Endothelial cell of umbilical vein (primary cell): ENCODE measurements at regions not wholly inside any gene's neighbourhood (a gene's known extent, or its start where the extent isn't known, plus 50 kb on each side); places are given as distances from the start of the nearest gene placed in this dataset.

Experiments used
- BruUV-seq: library from RNA; stranded (reverse); fragments of 400-500 nt; replicated peaks from 2 replicates; lab custom pipeline; 2021; lab: Mats Ljungman, UMichigan
- CTCF ChIA-PET: fragments of 300-600, 350-600 bp; sonication (Branson Sonifier 250); formaldehyde crosslinking; loops from one replicate; lab custom pipeline; 2021; ENCODE audit warnings: antibody characterized with exemption, inconsistent platforms; lab: Charles Lee
- POLR2A ChIA-PET: fragments of 300-600, 350-600 bp; sonication (Branson Sonifier 250); formaldehyde crosslinking; loops from one replicate; lab custom pipeline; 2021; ENCODE audit warnings: antibody characterized with exemption, inconsistent platforms; lab: Charles Lee
- DNase-seq: peaks from one replicate; pipeline ENCODE4 v3.0.0-alpha.2; 2011; ENCODE audit warnings: low read depth, low spot score
- FAIRE-seq: peaks from 2 replicates; lab custom pipeline; 2011; peaks lifted over from hg19 to GRCh38; lab: Jason Lieb, UNC
- H2AFZ ChIP-seq: 2 replicates; pipeline ENCODE4 v1.6.0; 2012; ENCODE audit warnings: low read depth, low read length, control low read depth, inconsistent platforms
- H3K27ac ChIP-seq: 2 replicates; pipeline ENCODE4 v1.5.1; 2011; ENCODE audit warnings: low read depth, mild to moderate bottlenecking, control low read depth, low read length, moderate library complexity; ENCODE audit not compliant: insufficient read depth
- H3K27me3 ChIP-seq, 2 experiments: 2 replicates each; pipeline versions ENCODE4 v1.6.0 to v1.6.1; 2011; ENCODE audit warnings: low read length in 2 of 2, mixed read lengths in 1 of 2; ENCODE audit not compliant: control insufficient read depth in 2 of 2, insufficient read depth in 2 of 2
- H3K36me3 ChIP-seq, 2 experiments: 2 replicates in 1 of 2; 3 replicates in 1 of 2; pipeline ENCODE4 v1.5.1; 2011; ENCODE audit warnings: low read length in 2 of 2, mild to moderate bottlenecking in 1 of 2, moderate library complexity in 1 of 2; ENCODE audit not compliant: control insufficient read depth in 2 of 2, insufficient read depth in 2 of 2; ENCODE audit errors: extremely low read depth in 1 of 2
- H3K4me1 ChIP-seq: 3 replicates; pipeline ENCODE4 v1.5.1; 2011; ENCODE audit warnings: mild to moderate bottlenecking, low read length; ENCODE audit not compliant: control insufficient read depth, insufficient read depth; ENCODE audit errors: extremely low read depth
- H3K4me2 ChIP-seq: 2 replicates; pipeline ENCODE4 v1.6.1; 2011; ENCODE audit warnings: low read length, control low read depth, mixed read lengths; ENCODE audit not compliant: insufficient read depth
- H3K4me3 ChIP-seq, 3 experiments: fragments of 200-600 bp in 1 of 3; sonication (generic), shearing (Covaris generic) in 1 of 3; replicated peaks in 1 of 3; 2 replicates each; pipeline ENCODE4 v1.5.1; 2011 to 2016; ENCODE audit warnings: control low read depth in 3 of 3, low read length in 3 of 3, mild to moderate bottlenecking in 2 of 3, inconsistent platforms in 1 of 3, low read depth in 1 of 3, moderate library complexity in 1 of 3; ENCODE audit not compliant: insufficient read depth in 1 of 3
- H3K79me2 ChIP-seq: 2 replicates; pipeline ENCODE4 v1.6.0; 2012; ENCODE audit warnings: low read length, inconsistent platforms; ENCODE audit not compliant: control insufficient read depth, insufficient read depth
- H3K9ac ChIP-seq: replicated peaks from 2 replicates; pipeline ENCODE3; 2011; ENCODE audit warnings: low read length, control low read depth; ENCODE audit not compliant: insufficient read depth; ENCODE audit errors: extremely low read depth
- H3K9me1 ChIP-seq: replicated peaks from 3 replicates; pipeline ENCODE4 v1.6.0; 2011; ENCODE audit warnings: mild to moderate bottlenecking, low read length; ENCODE audit not compliant: control insufficient read depth, insufficient read depth; ENCODE audit errors: extremely low read depth
- H3K9me3 ChIP-seq: replicated peaks from 2 replicates; pipeline ENCODE4 v1.5.1; 2012; ENCODE audit warnings: low read length, inconsistent platforms; ENCODE audit not compliant: control insufficient read depth, insufficient read depth
- H4K20me1 ChIP-seq: replicated peaks from 2 replicates; pipeline ENCODE3; 2011; ENCODE audit warnings: mild to moderate bottlenecking, low read length; ENCODE audit not compliant: control insufficient read depth, insufficient read depth; ENCODE audit errors: extremely low read depth
- CTCF ChIP-seq, 2 donors: IDR thresholded peaks; 1 replicate in 1 of 2; 2 replicates in 1 of 2; pipeline ENCODE4 v1.5.1; 2011; ENCODE audit warnings: low read length in 2 of 2, mild to moderate bottlenecking in 2 of 2, moderate library complexity in 2 of 2, control low read depth in 1 of 2, inconsistent platforms in 1 of 2, low read depth in 1 of 2; ENCODE audit not compliant: insufficient read depth in 1 of 2; ENCODE audit errors: extremely low read depth in 1 of 2
- EZH2 ChIP-seq: IDR thresholded peaks from 2 replicates; pipeline ENCODE4 v1.6.1; 2012; ENCODE audit warnings: borderline replicate concordance, low read depth, mild to moderate bottlenecking, moderate library complexity, low read length, inconsistent platforms; ENCODE audit not compliant: severe bottlenecking
- FOS ChIP-seq: IDR thresholded peaks from 2 replicates; pipeline ENCODE4 v1.6.1; 2011; ENCODE audit warnings: mild to moderate bottlenecking, low read length, moderate library complexity, borderline replicate concordance; ENCODE audit not compliant: insufficient read depth
- GATA2 ChIP-seq: IDR thresholded peaks from 2 replicates; pipeline ENCODE4 v1.7.0; 2011; ENCODE audit warnings: low read depth, mild to moderate bottlenecking, moderate library complexity, mixed read lengths, low read length; ENCODE audit not compliant: insufficient read length, insufficient read depth
- JUN ChIP-seq: IDR thresholded peaks from 2 replicates; pipeline ENCODE4 v1.6.1; 2011; ENCODE audit warnings: borderline replicate concordance, low read depth; ENCODE audit not compliant: insufficient read length, insufficient read depth
- MAX ChIP-seq: IDR thresholded peaks from 2 replicates; pipeline ENCODE4 v1.6.1; 2011; ENCODE audit not compliant: insufficient read depth, insufficient read length
- MYC ChIP-seq: IDR thresholded peaks from one replicate; pipeline ENCODE4 v1.6.1; 2011; ENCODE audit warnings: mild to moderate bottlenecking, low read depth, low read length
- POLR2A ChIP-seq: IDR thresholded peaks from 2 replicates; pipeline ENCODE4 v1.6.1; 2012; ENCODE audit warnings: low read depth, mild to moderate bottlenecking, control low read depth, low read length
- POLR2AphosphoS5 ChIP-seq: IDR thresholded peaks from 2 replicates; pipeline ENCODE4 v1.6.1; 2012; ENCODE audit warnings: low read depth, mild to moderate bottlenecking, control low read depth, low read length, moderate library complexity; ENCODE audit not compliant: insufficient read depth
- dilution Hi-C: fragments of 300-500 bp; cut with MboI; formaldehyde crosslinking; loops from one replicate; pipeline ENCODE4 v1.15.0; 2019; ENCODE audit warnings: low sequenced_read_pairs; ENCODE audit not compliant: extremely low pct_ligation_motif_present
- intact Hi-C: fragments of 100-400 bp; cut with micrococcal nuclease; formaldehyde crosslinking; loops from one replicate; pipeline ENCODE4 v1.10.0; 2022

- ChIA-PET CTCF (interaction anchor here (1.1 to 2.9 kb wide), 2 partner anchors 13 to 16 kb away, joined by 3 to 10 read pairs; no protein-coding TSS in a partner anchor), POLR2A (no interaction called here)
- H3K4me3 ChIP-seq, result no peak overlapping the region
- H3K9ac ChIP-seq, result no peak overlapping the region
- DNase-seq, result no peak
- intact Hi-C loops, result loop anchor here (5.0 to 10.0 kb wide), 5 partner anchors 267 to 1204 kb away; partner anchors contain the start of gene BMP2
- no peaks in the 10 kb centered on the region for H4K20me1 ChIP-seq
- no TSS peak for BruUV-seq
- TF ChIP-seq MAX (no peak), POLR2AphosphoS5 (no peak), FOS (no peak), JUN (no peak), MYC (no peak), EZH2 (no peak), GATA2 (no peak), POLR2A (no peak), CTCF (IDR thresholded peaks at IDR 0.05; ENCODE audit: extremely low read depth in 1 of 2, insufficient read depth in 1 of 2, low read depth in 1 of 2, low read length in 2 of 2) (no peak)
- H3K27ac ChIP-seq, result no peak overlapping the region
- no peak for FAIRE-seq
- H3K4me2 ChIP-seq, result no peak overlapping the region
- dilution Hi-C loops, result no loop called here
- H3K9me1 ChIP-seq, result no peaks in the 10 kb centered on the region
- no peaks in the 10 kb centered on the region for H3K79me2 ChIP-seq
- no peaks in the 10 kb centered on the region for H3K4me1 ChIP-seq
- H3K9me3 ChIP-seq, result no peaks in the 10 kb centered on the region
- H3K27me3 ChIP-seq, result no peaks in the 10 kb centered on the region
- H3K36me3 ChIP-seq, result no peaks in the 10 kb centered on the region
- no peak overlapping the region for H2AFZ ChIP-seq
Measured at GRCh38 chr20:7378864-7379605, 561.2 kb downstream of the HAO1 start.
